GM19455 (cell line): ENCODE measurements at regions not wholly inside any gene's neighbourhood (a gene's known extent, or its start where the extent isn't known, plus 50 kb on each side); places are given as distances from the start of the nearest gene placed in this dataset.
"Not testable (repeated sequence)": the region's sequence is repeated elsewhere in the genome, so short reads cannot be mapped to it uniquely, and the experiment has no call there.

ENCODE experiments used
- ATAC-seq: cut with Tn5 transposase; IDR thresholded peaks from one replicate; pipeline ENCODE4 v1.9.1; 2021; ENCODE audit not compliant: unreplicated experiment

DNA sequence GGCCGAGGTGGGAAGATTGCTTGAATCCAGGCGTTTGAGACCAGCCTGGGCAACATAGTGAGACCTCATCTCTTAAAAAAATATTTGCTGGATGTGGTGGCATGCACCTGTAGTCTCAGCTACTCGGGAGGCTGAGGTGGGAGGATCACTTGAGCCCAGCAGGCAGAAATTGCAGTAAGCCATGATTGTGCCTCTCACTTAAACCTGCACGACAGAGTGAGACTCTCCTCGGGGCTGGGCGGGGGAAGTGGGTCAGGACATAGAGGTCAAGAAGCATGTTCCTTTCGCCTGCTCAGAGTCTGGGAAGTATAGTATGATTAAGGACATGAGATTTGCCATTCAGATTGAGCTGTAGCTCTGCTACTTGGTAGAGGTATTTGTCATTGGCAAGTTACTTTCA is 52.3 kb downstream of the SEPTIN7 start:
- not testable (repeated sequence) for ATAC-seq

DNA sequence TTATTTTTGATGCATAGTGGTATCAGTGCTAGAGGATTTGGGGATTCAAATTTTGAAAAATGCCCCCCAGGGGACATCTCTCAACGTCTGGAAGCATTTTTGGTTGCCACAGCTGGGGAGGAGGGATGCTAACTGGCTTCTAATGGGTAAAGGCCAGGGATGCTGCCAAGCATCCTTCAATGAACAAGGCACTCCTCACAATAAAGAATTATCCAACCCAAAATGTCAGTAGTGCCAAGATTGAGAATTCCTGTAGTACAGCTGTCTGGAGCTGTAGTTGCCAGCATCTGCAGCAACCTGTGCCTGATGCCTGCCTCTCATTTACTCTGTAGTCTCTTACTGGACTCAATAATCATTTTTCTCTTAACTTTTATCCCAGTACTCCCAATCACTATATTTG is 53.5 kb downstream of the SEPTIN7 start:
- ATAC-seq, result no peak

DNA sequence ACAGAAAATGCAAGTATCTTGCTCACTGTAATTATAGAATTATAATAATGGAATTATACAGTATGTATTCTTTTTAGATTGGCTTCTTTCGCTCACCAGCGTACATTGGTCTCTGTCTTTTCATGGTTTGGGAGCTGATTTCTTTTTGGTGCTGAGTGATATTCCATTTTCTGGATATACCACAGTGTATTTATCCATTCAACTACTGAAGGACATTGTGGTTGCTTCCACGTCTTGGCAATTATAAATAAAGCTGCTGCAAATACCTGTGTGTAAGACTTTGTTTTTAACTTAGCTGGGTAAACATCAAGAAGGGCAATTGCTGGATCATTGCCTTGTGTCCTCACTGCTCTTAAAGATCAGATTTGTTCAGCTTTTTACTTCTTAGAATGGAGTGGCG is 55.3 kb downstream of the SEPTIN7 start:
- no peak for ATAC-seq

DNA sequence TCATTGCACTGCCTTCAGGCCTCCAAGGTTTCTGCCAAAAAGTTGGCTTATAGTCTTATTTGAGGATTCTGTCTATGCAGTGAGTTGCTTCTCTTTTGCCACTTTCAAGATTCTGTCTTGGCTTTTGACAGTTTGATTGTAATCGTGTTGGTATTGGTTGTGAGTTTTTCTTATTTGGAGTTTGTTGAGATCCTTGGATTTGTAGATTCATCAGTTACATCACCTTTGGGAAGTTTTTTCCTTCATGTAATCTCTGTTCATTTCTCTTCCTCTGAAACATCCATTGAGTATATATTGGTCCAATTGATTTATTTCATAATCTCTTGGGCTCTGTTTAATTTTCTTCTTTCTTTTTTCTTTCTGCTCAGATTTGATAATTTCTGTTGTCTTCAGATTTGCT is 59.8 kb downstream of the SEPTIN7 start:
- no peak for ATAC-seq

DNA sequence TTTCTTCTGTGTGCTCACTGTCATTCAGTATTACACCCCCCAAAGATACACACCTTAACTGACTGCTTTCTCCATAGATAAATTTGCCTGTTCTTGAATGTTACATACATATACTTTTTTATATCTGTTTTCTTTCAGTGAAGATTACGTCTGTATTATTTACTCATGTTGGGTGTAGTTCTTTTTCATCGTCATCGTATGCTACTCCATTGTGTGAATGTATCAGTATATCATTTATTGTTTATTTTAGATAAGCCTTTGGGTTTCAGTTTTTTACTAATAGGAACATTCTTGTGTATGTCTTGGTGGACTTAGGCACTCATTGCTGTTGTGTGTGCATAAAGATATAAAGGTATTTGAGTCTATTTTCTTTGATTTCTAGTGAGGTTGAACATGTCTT is 64.4 kb downstream of the SEPTIN7 start:
- no peak for ATAC-seq

DNA sequence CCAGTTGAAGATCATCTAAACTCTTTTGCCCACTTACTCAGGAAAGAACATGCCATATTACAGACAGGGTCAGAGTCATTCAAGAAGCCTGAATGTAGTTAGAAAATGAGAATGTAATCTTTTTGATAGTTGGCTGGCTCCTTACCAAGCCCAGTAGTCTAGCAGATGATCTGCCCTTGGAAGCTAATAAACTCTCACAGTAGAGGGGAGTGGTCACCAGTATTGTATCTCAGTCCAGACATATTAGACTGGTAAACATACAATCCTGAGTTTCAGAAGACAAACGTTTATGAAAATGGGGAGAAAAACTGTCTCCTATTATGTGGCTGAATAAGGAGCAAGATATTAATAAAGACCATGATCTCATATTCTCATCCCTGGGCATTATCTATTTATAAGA is 65.3 kb downstream of the SEPTIN7 start:
- ATAC-seq, result no peak

DNA sequence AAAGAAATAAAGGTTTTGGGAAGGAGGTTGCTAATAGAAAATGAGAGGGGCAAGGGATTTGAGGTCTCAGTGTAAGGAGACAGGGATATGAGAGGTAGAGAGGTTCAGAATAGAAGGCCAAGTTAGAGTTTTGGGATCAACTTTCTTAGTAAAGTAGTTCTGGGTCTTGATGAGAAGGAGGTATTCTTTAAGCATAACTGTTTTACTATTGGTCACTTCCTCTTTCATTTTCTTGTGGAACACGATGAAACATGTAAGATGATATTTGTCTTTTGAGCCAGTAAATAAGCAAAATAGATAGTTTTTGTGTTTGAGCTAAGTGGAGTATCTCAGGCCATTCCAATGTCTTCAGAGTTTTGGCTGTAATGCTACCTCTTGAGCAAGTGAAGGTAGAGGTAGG is 68.3 kb downstream of the SEPTIN7 start:
- not testable (repeated sequence) for ATAC-seq

DNA sequence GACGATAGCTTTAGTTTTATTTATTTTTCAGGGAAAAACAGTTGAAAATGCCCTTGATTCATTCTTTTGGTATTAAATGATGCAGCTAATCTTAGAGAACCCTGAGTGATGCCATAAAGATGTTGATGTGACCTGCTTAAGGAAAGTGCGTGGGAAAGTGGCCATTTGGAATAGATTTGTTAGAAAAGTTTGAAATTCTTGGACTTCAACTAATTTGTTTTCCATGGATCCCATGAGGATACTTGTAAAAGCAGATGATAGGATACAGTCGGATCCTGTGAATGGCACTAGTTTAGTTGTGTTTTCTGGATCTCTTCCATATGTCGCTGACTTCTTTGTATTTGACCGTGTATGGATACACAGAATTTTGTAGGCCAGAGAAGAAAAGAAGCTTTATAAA is 69.0 kb downstream of the SEPTIN7 start:
- no peak for ATAC-seq

DNA sequence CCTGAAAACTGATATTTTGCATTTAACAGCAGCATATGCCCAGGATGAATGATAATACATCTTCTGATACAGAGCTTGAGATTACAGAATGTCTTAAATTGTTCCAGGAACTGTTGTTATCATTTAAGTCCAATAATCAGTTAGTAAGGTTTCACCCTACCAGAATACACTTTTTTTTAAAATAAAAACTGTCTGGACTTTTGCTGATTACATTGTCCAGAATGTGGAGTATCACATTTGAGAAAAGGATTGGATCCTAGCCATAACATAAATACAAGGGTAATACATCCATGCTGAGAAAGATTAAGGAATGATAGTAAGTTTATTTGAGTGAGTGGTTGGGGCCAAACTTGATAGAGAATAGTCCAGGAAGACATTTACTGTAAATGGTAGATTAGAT is 71.0 kb downstream of the SEPTIN7 start:
- no peak for ATAC-seq

DNA sequence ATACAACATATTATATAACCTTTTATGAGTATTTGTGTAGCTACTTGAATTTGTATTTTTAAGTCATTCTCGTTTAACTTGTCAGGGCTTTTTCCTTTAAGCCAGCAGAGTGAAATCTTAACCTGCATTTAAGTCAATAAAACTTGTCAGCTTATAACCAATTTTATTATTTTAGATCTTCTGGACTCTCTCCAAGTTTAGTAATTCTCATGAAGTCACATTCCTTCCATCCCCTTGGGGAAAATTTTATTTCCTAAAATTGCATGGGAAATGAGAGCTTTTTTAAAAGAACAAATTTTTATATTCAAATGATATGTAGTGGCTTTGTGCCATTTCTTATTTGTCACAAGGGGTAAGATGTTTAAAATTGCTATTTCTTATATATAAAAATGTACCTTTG is 74.0 kb downstream of the SEPTIN7 start:
- ATAC-seq, result no peak

DNA sequence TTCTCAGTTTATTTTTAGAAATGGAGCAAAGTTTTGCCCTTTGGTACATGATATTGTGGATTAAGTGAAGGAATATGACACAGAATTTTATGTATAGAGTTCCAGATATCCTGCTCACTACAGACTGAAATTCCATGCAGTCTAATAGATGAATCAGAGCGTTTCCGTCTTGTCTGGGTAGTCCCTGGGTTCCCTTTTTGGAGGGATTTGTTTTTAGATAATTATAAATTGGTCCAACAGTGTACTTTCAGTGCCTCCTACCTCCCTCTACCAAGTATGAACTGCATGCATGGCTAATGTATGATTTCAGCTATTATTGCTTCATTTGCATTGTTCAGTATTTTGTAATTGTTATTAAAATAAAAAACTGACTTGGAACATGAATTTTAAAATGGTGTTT is 74.4 kb downstream of the SEPTIN7 start:
- ATAC-seq, result no peak

DNA sequence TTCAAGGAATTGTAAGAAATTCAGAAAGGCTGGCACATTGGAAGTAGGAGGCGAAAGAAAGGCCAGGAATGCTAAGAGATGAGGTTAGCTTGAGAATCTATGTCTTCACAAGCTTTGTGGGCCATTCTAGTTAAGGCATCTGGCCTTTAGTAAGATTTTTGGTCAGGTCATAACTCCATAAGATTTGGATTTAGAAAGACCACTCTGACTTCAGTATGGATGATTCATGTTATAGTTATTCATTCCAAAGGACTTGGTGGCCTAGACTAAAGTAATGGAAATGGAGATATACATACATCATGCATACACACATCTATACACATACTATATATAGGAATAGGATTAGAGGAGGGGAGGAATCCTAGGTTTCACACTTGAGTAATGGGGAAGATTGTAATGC is 77.5 kb downstream of the SEPTIN7 start:
- no peak for ATAC-seq

DNA sequence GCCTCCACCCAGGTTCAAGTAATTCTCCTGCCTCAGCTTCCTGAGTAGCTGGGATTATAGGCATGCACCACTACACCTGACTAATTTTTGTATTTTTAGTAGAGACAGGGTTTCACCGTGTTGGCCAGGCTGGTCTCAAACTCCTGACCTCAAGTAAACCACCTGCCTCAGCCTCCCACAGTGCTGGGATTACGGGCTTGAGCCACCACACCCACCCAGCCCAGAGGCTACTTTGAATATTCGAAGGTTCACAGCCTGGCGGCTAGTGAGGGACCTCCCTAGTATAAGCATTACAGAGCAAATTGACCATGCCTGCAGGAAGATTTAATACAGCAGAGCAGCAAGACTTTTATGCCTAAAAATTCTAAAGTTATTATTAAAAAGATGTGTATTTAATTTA is 86.6 kb downstream of the SEPTIN7 start:
- ATAC-seq, result not testable (repeated sequence)

DNA sequence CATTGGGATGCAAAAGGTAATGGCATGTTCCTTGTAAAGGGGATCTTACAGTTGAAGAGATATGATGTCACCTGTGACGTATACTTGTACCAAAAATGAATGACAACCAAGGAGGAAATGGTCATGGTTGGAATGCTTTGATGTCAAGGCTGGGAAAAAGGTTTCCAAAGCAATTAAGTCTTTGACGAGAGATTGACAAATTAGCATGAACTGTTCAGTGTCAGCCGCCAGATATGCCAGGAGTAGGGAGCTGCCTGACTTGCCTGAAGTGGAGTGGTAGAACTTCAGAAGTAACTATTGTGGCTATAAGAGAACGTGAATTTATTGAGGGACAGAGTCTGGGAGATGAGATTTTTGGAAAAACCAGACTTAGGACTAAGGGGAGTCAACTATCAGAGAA is 88.1 kb downstream of the SEPTIN7 start:
- ATAC-seq, result no peak

DNA sequence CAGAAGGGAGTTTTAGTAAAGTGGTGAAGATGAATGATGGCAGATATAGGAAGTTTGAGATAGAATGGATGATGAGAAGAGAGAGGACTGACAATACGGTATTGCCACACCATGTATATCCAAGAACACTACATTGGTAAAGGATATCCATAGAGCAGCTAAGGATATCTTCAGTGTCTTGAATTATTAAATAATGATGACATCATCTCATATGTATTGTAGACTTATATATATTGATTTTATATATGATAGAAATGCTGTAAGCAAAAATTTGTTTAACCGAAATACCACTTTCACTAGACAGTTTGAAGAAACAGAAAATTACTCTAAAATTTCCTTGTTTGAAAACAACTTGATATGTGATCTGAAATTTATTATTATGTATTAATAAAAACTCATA is 89.0 kb downstream of the SEPTIN7 start:
- ATAC-seq, result no peak

DNA sequence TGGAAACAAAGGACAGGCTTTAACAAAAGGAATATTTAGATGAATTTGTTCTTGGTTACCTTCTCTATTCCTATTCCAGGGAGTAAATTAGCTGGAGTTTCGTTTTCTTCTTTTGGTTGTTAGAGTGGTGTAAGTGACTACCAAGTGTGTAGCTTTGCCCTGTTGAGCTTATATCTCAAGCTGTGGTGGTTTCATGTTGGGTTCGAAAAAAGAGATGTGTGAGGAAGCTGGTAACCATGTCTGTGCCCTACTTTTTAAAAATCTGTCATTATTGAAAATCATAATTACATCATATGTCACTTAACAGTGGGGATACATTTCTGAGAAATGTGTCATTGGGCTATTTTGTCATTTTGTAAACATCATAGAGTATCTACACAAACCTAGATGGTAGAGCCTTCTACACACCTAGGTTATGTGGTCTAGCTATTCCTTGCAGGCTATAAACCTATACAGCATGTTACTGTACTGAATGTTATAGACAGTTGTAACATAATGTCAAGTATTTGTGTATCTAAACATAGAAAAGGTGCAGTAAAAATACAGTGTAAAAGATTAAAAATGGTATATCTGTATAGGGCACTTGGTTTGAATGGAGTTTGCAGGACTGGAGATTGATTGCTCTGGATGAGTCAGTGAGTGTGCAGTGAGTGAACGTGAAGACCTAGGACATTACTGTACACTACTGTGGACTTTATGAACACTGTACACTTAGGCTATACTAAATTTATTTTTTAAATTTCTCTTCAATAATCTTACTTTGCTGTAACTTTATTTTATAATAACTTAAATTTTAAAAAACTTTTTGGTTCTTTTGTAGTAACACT is 90.4 kb downstream of the SEPTIN7 start:
- no peak for ATAC-seq

DNA sequence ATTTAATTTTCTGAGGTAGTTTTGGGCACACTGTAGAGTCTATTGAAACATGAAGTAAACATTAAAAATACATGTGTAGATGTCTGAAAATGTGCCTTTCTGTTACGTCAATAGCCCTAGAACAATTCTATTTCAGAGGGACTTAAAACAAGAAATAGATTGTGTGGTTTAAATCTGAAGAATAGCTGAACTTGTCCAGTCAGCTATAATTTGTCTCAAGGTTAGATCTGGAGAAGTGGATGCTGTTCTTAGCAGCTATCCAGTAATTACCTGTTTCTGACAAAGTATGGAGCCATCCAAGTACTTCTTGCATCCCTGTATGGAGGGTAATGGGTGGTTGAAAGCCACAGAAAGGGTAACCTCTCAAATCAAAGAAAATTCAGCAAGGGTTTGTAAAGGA is 92.8 kb downstream of the SEPTIN7 start:
- ATAC-seq, result no peak

DNA sequence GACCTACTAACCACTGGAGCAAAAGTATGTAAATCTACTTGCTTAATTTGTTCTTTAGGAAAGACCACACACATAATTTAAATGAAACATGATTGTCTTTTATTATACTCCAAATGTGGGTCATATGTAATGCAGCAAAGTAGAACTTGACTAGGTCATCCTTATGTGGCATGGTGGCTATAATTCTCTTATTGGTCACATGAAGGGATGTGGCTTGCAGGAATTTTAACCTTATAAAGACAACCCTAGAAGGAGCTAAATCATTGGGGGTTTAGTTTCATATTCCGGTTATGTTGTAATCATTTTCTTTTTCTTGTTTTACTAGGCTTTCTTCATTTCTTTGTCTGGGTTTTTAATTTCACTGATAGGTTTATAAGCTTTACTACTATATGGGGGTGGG is 93.9 kb downstream of the SEPTIN7 start:
- ATAC-seq, result no peak

DNA sequence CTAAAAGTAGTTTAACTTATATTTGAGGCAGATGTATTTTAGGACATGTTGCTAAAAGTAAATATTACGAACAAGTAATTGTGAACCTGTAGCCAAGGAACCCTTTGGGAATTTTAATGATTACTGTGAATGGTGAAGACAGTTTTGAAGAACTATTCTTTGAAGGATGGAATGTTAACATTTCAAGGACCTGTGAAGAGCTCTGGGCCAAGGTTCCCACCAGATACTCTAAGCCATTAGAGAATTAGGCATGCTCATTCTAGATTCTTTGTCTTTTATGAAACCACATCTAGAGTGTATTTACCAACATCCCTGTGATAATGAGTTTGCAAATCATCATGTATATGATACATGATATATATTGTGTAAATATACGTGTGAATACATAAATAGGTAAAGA is 99.8 kb downstream of the SEPTIN7 start:
- no peak for ATAC-seq

DNA sequence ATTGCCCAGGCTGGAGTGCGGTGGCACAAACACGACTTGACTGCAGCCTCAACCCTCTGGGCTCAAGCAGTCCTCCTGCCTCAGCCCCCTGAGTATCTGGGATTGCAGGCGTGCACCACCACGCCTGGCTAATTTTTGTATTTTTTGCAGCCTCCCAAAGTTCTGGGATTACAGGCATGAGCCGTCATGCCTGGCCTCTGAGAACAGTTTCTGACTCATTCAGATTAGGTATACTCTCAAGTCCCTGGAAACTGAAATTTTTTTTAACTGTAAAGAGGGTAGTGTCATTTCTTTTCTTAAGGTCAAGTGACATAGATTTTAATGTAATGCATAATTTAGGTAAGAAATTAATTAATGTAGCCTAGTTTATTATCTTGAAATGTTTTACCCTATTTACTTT is 104.7 kb downstream of the SEPTIN7 start:
- no peak for ATAC-seq

DNA sequence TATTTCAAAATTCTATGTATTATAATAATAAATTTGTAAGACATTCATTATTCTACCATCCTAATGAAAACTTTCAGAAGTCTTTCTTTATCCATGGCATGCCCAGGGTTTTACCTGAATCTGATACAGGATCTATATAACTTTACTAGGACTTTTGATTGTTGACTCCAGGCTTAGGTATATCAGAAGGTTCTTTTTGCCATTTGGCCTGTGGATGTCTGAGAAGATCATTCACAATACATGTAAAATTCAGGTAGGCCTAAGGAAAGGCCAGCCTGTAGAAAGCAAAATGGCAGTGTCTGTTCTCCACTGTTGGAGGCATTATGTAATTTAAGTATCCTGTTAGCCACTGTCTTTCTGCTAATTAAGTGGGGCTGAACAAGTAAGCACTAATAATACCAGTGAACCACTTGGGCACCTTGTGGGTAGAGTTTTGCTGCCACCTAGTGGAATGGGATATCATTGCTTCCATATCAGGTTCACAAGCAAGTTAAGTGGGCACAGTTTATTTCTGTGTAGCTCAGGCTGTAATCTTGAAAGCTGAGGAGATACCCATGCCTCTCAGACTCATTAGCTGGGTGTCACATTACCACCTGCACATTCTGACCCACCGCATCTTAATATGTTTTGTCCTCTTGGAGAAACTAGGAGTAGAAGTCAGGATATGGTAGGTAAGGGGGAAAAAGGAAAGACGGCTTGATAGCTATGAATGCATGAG is 105.5 kb downstream of the SEPTIN7 start:
- ATAC-seq, result peak; percentile 89

DNA sequence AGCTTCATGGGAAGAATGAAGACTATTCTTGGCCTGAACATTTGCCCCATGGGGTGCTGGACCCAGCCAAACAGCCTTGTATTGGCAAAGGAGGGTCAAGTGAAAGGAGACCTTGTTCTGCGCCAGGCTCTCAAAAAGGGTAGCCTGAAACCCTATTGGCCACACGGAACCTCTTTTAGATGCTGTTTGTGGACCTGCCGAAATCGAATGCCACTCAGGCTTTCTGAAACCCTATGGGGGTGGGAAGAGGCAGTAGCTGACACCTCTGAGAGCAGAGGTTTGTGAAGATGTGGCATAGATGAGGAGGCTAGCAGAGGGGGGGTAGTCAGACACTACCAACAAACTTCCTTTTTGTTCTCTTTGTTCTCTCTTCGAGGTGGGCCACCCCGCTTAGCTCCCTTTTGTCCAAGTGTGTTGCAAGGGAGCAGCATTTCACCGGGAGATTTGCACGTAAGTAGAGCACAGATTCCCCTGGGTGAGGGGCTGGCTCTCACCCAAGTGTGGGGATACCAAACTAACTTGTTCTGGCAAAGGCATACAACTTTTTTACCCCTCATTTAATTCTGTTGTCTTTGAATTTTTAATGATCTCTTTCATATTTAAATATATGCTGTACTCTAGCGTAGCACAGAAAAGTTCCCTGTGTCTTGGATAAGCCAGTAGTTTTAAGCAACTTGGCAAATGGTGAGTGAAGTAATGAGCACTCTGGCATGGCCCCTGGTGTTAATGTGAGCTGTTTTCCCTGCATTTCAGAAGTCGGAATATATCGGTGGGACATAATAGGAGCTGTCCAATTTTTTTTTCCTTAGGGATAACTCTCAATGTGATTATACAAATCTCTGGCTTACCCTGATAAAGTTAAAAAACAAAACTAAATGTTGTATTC is 107.7 kb downstream of the SEPTIN7 start:
- ATAC-seq, result no peak
